Gastrocnemius medialis (tissue), 4 donors: ENCODE measurements at regions not wholly inside any gene's neighbourhood (a gene's known extent, or its start where the extent isn't known, plus 50 kb on each side); places are given as distances from the start of the nearest gene placed in this dataset.

Source experiments
- POLR2A ChIP-seq, 2 donors: fragments of 450-650 bp; IDR thresholded peaks; one replicate each; pipeline ENCODE4 v1.6.1; 2017; ENCODE audit warnings: antibody characterized with exemption in 2 of 2, mild to moderate bottlenecking in 2 of 2, moderate library complexity in 2 of 2
- TF ChIP-seq, protein P1 (sequence below), 5 experiments: fragments of 450-650 bp in 3 of 5; fragments of 200-600 bp in 2 of 5; sonication (generic) in 2 of 5; IDR thresholded peaks in 4 of 5; conservative IDR thresholded peaks in 1 of 5; 1 replicate in 4 of 5; 2 replicates in 1 of 5; pipeline ENCODE4 v1.5.1; 2016 to 2019; ENCODE audit warnings: antibody characterized with exemption in 5 of 5, mild to moderate bottlenecking in 3 of 5, moderate library complexity in 3 of 5

DNA sequence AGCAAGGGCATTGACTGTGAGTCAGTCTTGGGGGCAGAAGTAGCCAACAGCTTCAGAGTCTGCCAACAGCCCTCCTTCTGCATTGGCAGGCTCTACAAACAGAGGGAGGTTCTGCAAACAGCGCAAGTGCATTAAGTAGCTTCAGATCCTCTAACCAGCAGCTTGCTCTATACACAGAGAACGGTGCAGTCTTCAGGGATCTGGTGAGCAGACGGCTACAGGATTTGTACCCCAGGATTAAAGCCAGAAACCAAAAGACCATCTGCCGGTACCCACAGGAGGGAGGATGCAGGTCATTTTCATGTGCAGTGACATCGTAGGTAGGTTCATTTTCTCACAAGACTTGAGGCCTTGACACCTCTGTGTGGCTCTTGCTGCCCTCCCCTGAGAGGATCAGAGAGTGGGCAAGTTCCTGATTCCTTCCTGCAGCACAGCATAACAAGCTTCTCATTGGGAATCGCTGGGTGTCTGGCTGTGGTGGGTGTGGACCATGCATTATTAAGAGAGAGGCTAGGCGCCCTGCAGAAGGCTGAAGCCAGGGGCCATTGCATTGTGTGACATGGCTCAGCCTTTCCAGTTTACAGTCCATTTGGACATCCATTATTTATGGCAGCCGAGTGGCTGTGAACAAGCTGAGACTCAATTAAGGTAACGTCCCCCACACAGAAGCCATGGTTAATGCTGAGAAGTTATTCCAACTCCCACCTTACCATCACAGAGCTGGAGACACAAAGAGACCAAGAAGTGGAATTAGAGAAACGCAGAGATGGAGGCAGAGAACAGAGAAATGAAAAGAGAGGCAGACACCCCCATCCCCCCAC, 250.0 kb downstream of the LRFN2 start:
- TF ChIP-seq POLR2A (IDR thresholded peaks at IDR 0.05) = no peak
- TF ChIP-seq, protein P1, sequence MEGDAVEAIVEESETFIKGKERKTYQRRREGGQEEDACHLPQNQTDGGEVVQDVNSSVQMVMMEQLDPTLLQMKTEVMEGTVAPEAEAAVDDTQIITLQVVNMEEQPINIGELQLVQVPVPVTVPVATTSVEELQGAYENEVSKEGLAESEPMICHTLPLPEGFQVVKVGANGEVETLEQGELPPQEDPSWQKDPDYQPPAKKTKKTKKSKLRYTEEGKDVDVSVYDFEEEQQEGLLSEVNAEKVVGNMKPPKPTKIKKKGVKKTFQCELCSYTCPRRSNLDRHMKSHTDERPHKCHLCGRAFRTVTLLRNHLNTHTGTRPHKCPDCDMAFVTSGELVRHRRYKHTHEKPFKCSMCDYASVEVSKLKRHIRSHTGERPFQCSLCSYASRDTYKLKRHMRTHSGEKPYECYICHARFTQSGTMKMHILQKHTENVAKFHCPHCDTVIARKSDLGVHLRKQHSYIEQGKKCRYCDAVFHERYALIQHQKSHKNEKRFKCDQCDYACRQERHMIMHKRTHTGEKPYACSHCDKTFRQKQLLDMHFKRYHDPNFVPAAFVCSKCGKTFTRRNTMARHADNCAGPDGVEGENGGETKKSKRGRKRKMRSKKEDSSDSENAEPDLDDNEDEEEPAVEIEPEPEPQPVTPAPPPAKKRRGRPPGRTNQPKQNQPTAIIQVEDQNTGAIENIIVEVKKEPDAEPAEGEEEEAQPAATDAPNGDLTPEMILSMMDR (IDR thresholded peaks at IDR 0.05 in 4 of 5, conservative IDR thresholded peaks at IDR 0.05 in 1 of 5) = no peak
